ENCODE measurements at regions not wholly inside any gene's neighbourhood (a gene's known extent, or its start where the extent isn't known, plus 50 kb on each side); places are given as distances from the start of the nearest gene placed in this dataset.

- TF ChIP-seq ZNF776 (tag by site-specific recombination; IDR thresholded peaks at IDR 0.05; ENCODE audit: borderline replicate concordance) (no peak), SCRT2 (tag by site-specific recombination; IDR thresholded peaks at IDR 0.05) (peak; percentile 49; the same call in 1 of the 2 replicates), ZNF664 (tag by site-specific recombination; IDR thresholded peaks at IDR 0.05) (no peak), ZNF341 (tag by site-specific recombination; IDR thresholded peaks at IDR 0.05; ENCODE audit: low read depth) (no peak)
- Histone ChIP-seq H3K27ac (ENCODE audit: extremely low read depth, low read depth, low read length) (no peak overlapping the region), H3K4me3 (ENCODE audit: low read depth, low read length) (no peak overlapping the region), H3K36me3 (ENCODE audit: control insufficient read depth in 2 of 2, insufficient read depth in 1 of 2, low read length in 2 of 2) (no peaks in the 10 kb centered on the region), H3K9me3 (ENCODE audit: control insufficient read depth, insufficient read depth, low read depth, low read length) (no peaks in the 10 kb centered on the region), H3K4me1 (ENCODE audit: control insufficient read depth, insufficient read depth, low read length) (peaks cover 6% of the 10 kb centered on the region)
- ChIA-PET POLR2A (no interaction called here), CTCF (interaction anchor here (0.7 to 1.5 kb wide), 2 partner anchors 8 to 354 kb away, joined by 3 read pairs; no protein-coding TSS in a partner anchor)
Observed at GRCh38 chr12:93043192-93043876, 114.2 kb upstream of the EEA1 start.

- ChIA-PET POLR2A (no interaction called here), CTCF (interaction anchor here (0.7 to 1.5 kb wide), 2 partner anchors 9 to 353 kb away, joined by 3 read pairs; no protein-coding TSS in a partner anchor)
- TF ChIP-seq ZBTB44 (tag by site-specific recombination; IDR thresholded peaks at IDR 0.05): no peak
- TF ChIP-seq ZEB2 (tag by site-specific recombination; IDR thresholded peaks at IDR 0.05): no peak
- no peak for TF ChIP-seq ZNF701 (tag by site-specific recombination; IDR thresholded peaks at IDR 0.05)
- TF ChIP-seq ZBTB1 (tag by site-specific recombination; IDR thresholded peaks at IDR 0.05): no peak
- TF ChIP-seq ZNF549 (tag by site-specific recombination; IDR thresholded peaks at IDR 0.05): no peak
- TF ChIP-seq ZNF555 (tag by site-specific recombination; conservative IDR thresholded peaks at IDR 0.05): no peak
- TF ChIP-seq ZNF404 (tag by site-specific recombination; IDR thresholded peaks at IDR 0.05): no peak
- Histone ChIP-seq H3K4me3 (ENCODE audit: low read depth, low read length) (no peak overlapping the region), H3K9me3 (ENCODE audit: control insufficient read depth, insufficient read depth, low read depth, low read length) (no peaks in the 10 kb centered on the region), H3K36me3 (ENCODE audit: control insufficient read depth in 2 of 2, insufficient read depth in 1 of 2, low read length in 2 of 2) (no peaks in the 10 kb centered on the region), H3K27ac (ENCODE audit: extremely low read depth, low read depth, low read length) (no peak overlapping the region), H3K4me1 (ENCODE audit: control insufficient read depth, insufficient read depth, low read length) (peaks cover 6% of the 10 kb centered on the region)
Observed at GRCh38 chr12:93043877-93044209, 114.7 kb upstream of the EEA1 start.

- TF ChIP-seq GLIS2 (tag by site-specific recombination; IDR thresholded peaks at IDR 0.05) (no peak), ZSCAN30 (tag by site-specific recombination; IDR thresholded peaks at IDR 0.05) (no peak), ZNF335 (tag by site-specific recombination; conservative IDR thresholded peaks at IDR 0.05) (no peak), ZNF146 (tag by site-specific recombination; IDR thresholded peaks at IDR 0.05) (no peak), ZBTB20 (tag by site-specific recombination; IDR thresholded peaks at IDR 0.05) (no peak), ZNF549 (tag by site-specific recombination; IDR thresholded peaks at IDR 0.05) (no peak), ZNF274 (IDR thresholded peaks at IDR 0.05; ENCODE audit: low read length) (no peak), ZNF274 (tag by site-specific recombination; IDR thresholded peaks at IDR 0.05; ENCODE audit: borderline replicate concordance) (no peak), ZNF558 (tag by site-specific recombination; IDR thresholded peaks at IDR 0.05) (no peak)
- H3K27ac ChIP-seq (ENCODE audit: extremely low read depth, low read depth, low read length): no peak overlapping the region
- POLR2A ChIA-PET: no interaction called here
- no peak overlapping the region for H3K4me3 ChIP-seq (ENCODE audit: low read depth, low read length)
- peaks cover 6% of the 10 kb centered on the region for H3K4me1 ChIP-seq (ENCODE audit: control insufficient read depth, insufficient read depth, low read length)
- H3K36me3 ChIP-seq (ENCODE audit: control insufficient read depth in 2 of 2, insufficient read depth in 1 of 2, low read length in 2 of 2): no peaks in the 10 kb centered on the region
- H3K9me3 ChIP-seq (ENCODE audit: control insufficient read depth, insufficient read depth, low read depth, low read length): no peaks in the 10 kb centered on the region
- CTCF ChIA-PET: interaction anchor here (1.1 kb wide), 1 partner anchor 60 kb away, joined by 4 read pairs; no protein-coding TSS in a partner anchor
Observed at GRCh38 chr12:93047118-93047517, 118.0 kb upstream of the EEA1 start.

All from HEK293 (cell line).